ENCODE measurements at regions not wholly inside any gene's neighbourhood (a gene's known extent, or its start where the extent isn't known, plus 50 kb on each side); places are given as distances from the start of the nearest gene placed in this dataset.

DNA sequence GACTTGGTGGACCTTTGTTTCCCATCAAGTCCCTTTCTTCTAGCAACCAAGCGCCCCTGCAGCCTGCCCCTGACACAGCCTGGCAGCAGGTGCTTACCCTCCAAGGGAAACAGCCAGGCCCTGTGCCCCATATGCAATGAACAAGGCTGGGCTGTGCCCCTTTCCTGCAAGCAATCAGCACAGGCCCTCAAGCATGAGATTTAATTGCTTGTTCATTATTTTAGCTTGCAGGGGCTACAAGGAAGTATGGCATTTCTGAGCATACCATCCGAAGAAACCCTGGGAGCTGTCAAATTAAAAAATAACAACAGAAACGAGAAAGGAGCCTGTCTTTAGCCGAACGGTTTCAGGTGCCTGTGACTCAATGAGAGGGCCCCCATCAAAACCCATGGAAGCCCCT is 522.9 kb upstream of the ARID1B start:
- no peak overlapping the region for H2AFZ ChIP-seq
- H3K36me3 Mint-ChIP-seq (ENCODE audit: low read depth) = no peaks in the 10 kb centered on the region
- H3K27me3 ChIP-seq (ENCODE audit: insufficient read depth) = no peaks in the 10 kb centered on the region
- H3K4me2 ChIP-seq = no peak overlapping the region
- H3K79me2 ChIP-seq (replicated peaks; ENCODE audit: insufficient read depth) = no peaks in the 10 kb centered on the region
- H3K27me3 Mint-ChIP-seq (ENCODE audit: insufficient read depth, low read depth, poor library complexity) = peaks cover 2% of the 10 kb centered on the region
- H3K4me1 ChIP-seq (ENCODE audit: insufficient read depth) = no peaks in the 10 kb centered on the region
- no peak overlapping the region for H3K4me3 ChIP-seq
- peaks cover 6% of the 10 kb centered on the region; the same call in 1 of the 2 replicates for H3K9me2 ChIP-seq (ENCODE audit: insufficient read depth)
- H3K27ac Mint-ChIP-seq = no peak overlapping the region
- TF ChIP-seq ZNF462 (CRISPR knock-in tag; IDR thresholded peaks at IDR 0.05) (no peak), CREB1 (CRISPR knock-in tag; IDR thresholded peaks at IDR 0.05; ENCODE audit: low read depth) (no peak)
- no peaks in the 10 kb centered on the region for H3K9me3 Mint-ChIP-seq
- H3K36me3 ChIP-seq (ENCODE audit: insufficient read depth) = no peaks in the 10 kb centered on the region
- H3F3A ChIP-seq (replicated peaks; ENCODE audit: low read depth) = no peaks in the 10 kb centered on the region
- no peak overlapping the region for H3K4me3 Mint-ChIP-seq
- no peaks in the 10 kb centered on the region for H4K20me1 ChIP-seq (replicated peaks; ENCODE audit: insufficient read depth)
- DNase-seq (ENCODE audit: low spot score) (no peak), ATAC-seq (no peak)
- H3K4me1 Mint-ChIP-seq = no peaks in the 10 kb centered on the region
- H3K27ac ChIP-seq (ENCODE audit: low read depth) = no peak overlapping the region

- Histone ChIP-seq H3K4me1 (ENCODE audit: insufficient read depth) (no peaks in the 10 kb centered on the region), H3K36me3 (ENCODE audit: insufficient read depth) (no peaks in the 10 kb centered on the region), H2AFZ (no peak overlapping the region), H3K4me3 (no peak overlapping the region), H3K27me3 (ENCODE audit: insufficient read depth) (no peaks in the 10 kb centered on the region), H3F3A (replicated peaks; ENCODE audit: low read depth) (no peaks in the 10 kb centered on the region), H3K9me2 (ENCODE audit: insufficient read depth) (peaks cover 20% of the 10 kb centered on the region; the same call in 1 of the 2 replicates), H3K4me2 (no peak overlapping the region), H3K27ac (ENCODE audit: low read depth) (no peak overlapping the region), H3K79me2 (replicated peaks; ENCODE audit: insufficient read depth) (no peaks in the 10 kb centered on the region), H4K20me1 (replicated peaks; ENCODE audit: insufficient read depth) (no peaks in the 10 kb centered on the region)
- no peak overlapping the region for H3K27ac Mint-ChIP-seq
- no peaks in the 10 kb centered on the region for H3K4me1 Mint-ChIP-seq
- ATAC-seq (no peak), DNase-seq (ENCODE audit: low spot score) (no peak)
- peaks cover 2% of the 10 kb centered on the region for H3K27me3 Mint-ChIP-seq (ENCODE audit: insufficient read depth, low read depth, poor library complexity)
- no peaks in the 10 kb centered on the region for H3K9me3 Mint-ChIP-seq
- no peaks in the 10 kb centered on the region for H3K36me3 Mint-ChIP-seq (ENCODE audit: low read depth)
- H3K4me3 Mint-ChIP-seq = no peak overlapping the region
- TF ChIP-seq JUNB (IDR thresholded peaks at IDR 0.05; ENCODE audit: unreplicated experiment) (no peak), ETS1 (IDR thresholded peaks at IDR 0.05) (no peak), CREB1 (CRISPR knock-in tag; IDR thresholded peaks at IDR 0.05; ENCODE audit: low read depth) (no peak), EZH2phosphoT487 (IDR thresholded peaks at IDR 0.05; ENCODE audit: unreplicated experiment) (no peak), CTCF (conservative IDR thresholded peaks at IDR 0.05; ENCODE audit: low read depth in 2 of 2) (no peak), STAT1 (IDR thresholded peaks at IDR 0.05; ENCODE audit: unreplicated experiment) (no peak), EZH2 (IDR thresholded peaks at IDR 0.05; ENCODE audit: low read depth, unreplicated experiment) (no peak), ZNF114 (CRISPR knock-in tag; IDR thresholded peaks at IDR 0.05) (no peak)
- TF ChIP-seq, protein P1, sequence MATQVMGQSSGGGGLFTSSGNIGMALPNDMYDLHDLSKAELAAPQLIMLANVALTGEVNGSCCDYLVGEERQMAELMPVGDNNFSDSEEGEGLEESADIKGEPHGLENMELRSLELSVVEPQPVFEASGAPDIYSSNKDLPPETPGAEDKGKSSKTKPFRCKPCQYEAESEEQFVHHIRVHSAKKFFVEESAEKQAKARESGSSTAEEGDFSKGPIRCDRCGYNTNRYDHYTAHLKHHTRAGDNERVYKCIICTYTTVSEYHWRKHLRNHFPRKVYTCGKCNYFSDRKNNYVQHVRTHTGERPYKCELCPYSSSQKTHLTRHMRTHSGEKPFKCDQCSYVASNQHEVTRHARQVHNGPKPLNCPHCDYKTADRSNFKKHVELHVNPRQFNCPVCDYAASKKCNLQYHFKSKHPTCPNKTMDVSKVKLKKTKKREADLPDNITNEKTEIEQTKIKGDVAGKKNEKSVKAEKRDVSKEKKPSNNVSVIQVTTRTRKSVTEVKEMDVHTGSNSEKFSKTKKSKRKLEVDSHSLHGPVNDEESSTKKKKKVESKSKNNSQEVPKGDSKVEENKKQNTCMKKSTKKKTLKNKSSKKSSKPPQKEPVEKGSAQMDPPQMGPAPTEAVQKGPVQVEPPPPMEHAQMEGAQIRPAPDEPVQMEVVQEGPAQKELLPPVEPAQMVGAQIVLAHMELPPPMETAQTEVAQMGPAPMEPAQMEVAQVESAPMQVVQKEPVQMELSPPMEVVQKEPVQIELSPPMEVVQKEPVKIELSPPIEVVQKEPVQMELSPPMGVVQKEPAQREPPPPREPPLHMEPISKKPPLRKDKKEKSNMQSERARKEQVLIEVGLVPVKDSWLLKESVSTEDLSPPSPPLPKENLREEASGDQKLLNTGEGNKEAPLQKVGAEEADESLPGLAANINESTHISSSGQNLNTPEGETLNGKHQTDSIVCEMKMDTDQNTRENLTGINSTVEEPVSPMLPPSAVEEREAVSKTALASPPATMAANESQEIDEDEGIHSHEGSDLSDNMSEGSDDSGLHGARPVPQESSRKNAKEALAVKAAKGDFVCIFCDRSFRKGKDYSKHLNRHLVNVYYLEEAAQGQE (IDR thresholded peaks at IDR 0.05; ENCODE audit: unreplicated experiment) = no peak
These were observed 526.6 kb upstream of the ARID1B start for GRCh38 chr6:156250593-156250992.

All from GM23338 (cell line).